ENCODE measurements at regions not wholly inside any gene's neighbourhood (a gene's known extent, or its start where the extent isn't known, plus 50 kb on each side); places are given as distances from the start of the nearest gene placed in this dataset.

GRCh38 chrX:121598356-121598755, 550.9 kb downstream of the GLUD2 start:
- no peak overlapping the region for H3K4me3 ChIP-seq (replicated peaks; ENCODE audit: low read depth, low read length)
- no peak for TF ChIP-seq CTCF (IDR thresholded peaks at IDR 0.05; ENCODE audit: low read length, missing control alignments)
- no peak for DNase-seq (ENCODE audit: low read depth)

DNA sequence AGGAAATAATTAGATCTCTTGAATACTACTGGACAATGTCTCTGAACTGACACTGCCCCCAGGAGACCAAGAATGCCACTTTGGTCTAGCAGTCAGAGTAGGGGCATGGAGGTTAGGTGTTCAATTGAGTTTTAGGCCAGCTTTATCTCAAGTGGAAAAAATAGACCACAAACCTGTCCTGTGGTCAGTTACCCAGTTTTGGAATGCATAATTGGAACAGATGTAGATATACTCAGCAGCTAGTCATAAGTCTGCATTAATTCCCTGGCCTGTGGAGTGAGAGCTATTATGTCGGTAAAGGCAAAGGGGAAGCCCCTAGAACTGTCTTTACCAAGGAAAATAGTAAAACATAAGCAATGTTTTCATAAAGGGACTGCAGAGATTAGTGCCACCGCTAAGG, 587.7 kb downstream of the GLUD2 start:
- no peak for TF ChIP-seq CTCF (IDR thresholded peaks at IDR 0.05; ENCODE audit: low read length, missing control alignments)
- DNase-seq (ENCODE audit: low read depth): no peak
- no peak overlapping the region for H3K4me3 ChIP-seq (replicated peaks; ENCODE audit: low read depth, low read length)

GRCh38 chrX:121639781-121640180, 592.4 kb downstream of the GLUD2 start:
- no peak for DNase-seq (ENCODE audit: low read depth)

GRCh38 chrX:121641560-121641959, 594.1 kb downstream of the GLUD2 start:
- TF ChIP-seq CTCF (IDR thresholded peaks at IDR 0.05; ENCODE audit: low read length, missing control alignments): no peak
- H3K4me3 ChIP-seq (replicated peaks; ENCODE audit: low read depth, low read length): no peak overlapping the region
- DNase-seq (ENCODE audit: low read depth): peak; percentile 18

More at GRCh38 chrX:121639781-121640180, 592.4 kb downstream of the GLUD2 start:
- no peak overlapping the region for H3K4me3 ChIP-seq (replicated peaks; ENCODE audit: low read depth, low read length)
- TF ChIP-seq CTCF (IDR thresholded peaks at IDR 0.05; ENCODE audit: low read length, missing control alignments): no peak

GRCh38 chrX:121642415-121642814, 595.0 kb downstream of the GLUD2 start:
- no peak for TF ChIP-seq CTCF (IDR thresholded peaks at IDR 0.05; ENCODE audit: low read length, missing control alignments)
- peak; percentile 14 for DNase-seq (ENCODE audit: low read depth)
- H3K4me3 ChIP-seq (replicated peaks; ENCODE audit: low read depth, low read length): no peak overlapping the region

DNA sequence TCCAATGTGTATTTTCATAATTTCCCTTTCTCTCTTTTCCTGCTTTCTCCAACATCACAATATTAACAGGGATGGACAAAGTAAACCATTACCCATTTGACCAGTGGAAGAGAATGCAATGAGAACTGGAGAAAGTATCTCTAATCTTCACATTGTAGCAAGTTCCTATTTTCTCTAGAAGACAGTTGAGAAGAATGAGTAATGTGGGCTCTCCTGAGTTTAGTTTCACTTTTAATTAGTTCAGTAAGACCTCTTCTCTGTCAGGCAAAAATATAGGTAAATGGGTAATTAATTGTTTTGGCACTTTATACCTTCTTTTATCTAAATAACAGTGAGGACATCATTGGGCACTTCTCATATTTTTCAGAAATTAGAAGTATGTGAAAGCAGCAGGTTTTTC, 602.0 kb downstream of the GLUD2 start:
- no peak for TF ChIP-seq CTCF (IDR thresholded peaks at IDR 0.05; ENCODE audit: low read length, missing control alignments)
- no peak for DNase-seq (ENCODE audit: low read depth)
- no peak overlapping the region for H3K4me3 ChIP-seq (replicated peaks; ENCODE audit: low read depth, low read length)

DNA sequence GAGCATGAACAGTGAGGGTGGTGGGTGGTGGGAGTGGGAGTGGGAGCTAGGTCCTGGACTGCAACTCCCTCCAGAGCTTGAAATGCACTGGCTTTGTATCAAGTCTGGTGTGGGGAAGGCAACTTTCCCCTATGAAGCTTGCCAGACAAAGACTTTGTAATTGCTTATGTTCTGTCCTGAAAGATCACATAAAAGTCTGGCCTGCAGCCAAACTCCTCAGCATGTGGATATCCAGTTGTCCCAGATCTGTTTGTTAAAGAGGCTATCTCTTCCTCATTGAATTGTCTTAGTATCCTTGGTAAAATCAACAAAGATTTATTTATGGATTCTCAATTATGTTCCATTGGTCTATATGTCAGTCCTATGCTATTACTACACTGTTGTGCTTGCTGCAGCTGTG, 607.9 kb downstream of the GLUD2 start:
- no peak overlapping the region for H3K4me3 ChIP-seq (replicated peaks; ENCODE audit: low read depth, low read length)
- TF ChIP-seq CTCF (IDR thresholded peaks at IDR 0.05; ENCODE audit: low read length, missing control alignments): no peak
- DNase-seq (ENCODE audit: low read depth): no peak

Measured in fibroblast of pulmonary artery (primary cell).